ENCODE measurements at regions not wholly inside any gene's neighbourhood (a gene's known extent, or its start where the extent isn't known, plus 50 kb on each side); places are given as distances from the start of the nearest gene placed in this dataset.
A peak's percentile ranks its signal among the peaks of the same experiment; 100 is the strongest.

DNA sequence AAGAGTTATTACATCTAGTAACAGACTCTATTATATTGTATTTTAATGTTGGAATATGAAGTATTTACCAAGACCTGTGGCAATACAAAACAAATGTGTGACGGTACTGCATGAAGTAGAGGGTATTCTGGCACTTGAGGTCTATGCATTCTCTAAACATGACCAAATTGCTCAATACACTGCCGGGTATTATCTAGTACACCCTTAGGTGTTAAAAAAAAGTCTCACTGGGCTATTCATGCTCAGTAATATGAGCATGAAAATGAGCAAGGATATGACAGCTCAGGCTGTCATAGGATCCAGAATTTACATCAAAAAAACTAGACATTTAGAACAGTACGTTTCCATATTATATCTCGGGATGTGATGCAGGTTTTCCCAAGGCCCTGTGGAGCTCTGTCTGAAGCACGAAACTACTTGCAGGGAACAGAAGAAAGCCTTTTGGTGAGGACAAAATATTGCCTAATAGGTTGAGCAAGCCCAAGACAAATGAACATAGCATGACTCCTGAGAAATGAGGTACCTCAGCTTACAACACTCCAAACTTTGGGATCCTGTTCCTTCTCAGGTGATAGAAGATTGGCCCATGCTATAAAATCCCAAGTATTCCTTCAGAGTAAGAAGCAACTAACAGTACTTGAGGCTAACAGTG, 74.1 kb upstream of the MAOA start:
- DNase-seq (ENCODE audit: low spot score) = no peak

- no peak for DNase-seq (ENCODE audit: low spot score)
Measured at GRCh38 chrX:43582540-43582913, 73.6 kb upstream of the MAOA start.

GRCh38 chrX:43585922-43586321, 70.2 kb upstream of the MAOA start:
- no peak for DNase-seq (ENCODE audit: low spot score)

DNA sequence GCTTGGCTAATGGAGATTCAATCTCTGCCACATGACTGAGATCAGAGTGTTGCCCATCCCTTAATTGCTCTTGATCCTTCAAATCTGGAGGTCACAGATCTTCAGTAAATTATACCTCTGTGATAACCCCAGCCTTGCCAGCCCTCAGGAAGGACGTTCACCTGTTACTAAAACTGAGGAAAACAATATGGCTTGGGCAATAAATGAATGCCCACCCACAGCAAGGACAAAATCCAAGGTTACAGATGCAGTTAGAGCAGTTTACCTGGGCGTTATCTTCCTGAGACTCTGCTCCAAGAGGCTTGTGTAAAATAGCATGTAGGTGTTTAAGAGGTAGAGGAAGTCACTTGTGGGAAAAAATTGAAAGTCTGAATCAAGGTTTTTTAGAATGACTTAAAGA, 69.3 kb upstream of the MAOA start:
- no peak for DNase-seq (ENCODE audit: low spot score)

GRCh38 chrX:43589735-43590134, 66.4 kb upstream of the MAOA start:
- no peak for DNase-seq (ENCODE audit: low spot score)

DNA sequence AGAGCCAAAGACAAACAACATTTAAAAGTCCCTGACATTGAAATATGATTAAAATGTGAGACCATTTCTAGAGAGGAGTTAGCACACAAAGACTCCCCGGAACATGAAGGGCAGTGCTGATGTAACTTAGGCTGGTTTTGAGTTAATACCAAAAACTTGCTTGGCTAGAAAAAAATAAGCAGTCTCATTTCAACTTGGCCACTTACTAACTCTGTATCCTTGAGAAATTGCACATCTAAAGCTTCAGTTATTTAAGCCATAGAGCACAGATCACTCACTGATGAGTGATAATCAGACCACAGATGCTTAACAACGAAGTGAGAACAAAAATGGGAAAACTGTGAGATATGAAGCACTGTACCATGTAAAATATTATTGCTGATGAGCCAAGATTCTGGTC, 65.9 kb upstream of the MAOA start:
- DNase-seq (ENCODE audit: low spot score) = peak; percentile 7

DNA sequence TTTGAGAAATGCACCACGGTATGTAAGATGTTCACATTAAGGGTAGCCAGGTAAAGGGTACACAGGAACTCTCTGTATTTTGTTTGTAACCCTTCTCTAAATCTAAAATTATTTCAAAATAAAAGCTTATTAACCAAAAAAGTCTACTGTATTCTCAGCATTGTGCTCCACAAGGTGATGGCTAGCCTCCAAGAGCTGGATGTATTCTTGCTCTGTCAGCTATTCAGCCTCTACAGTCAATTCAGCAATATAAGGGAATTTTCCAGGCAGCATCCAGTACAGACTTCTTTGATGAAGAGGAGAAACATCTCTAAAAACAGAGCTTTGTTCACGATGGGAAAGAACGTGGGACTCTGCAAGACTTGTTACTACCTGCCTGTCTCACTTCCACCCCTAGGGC, 63.5 kb upstream of the MAOA start:
- DNase-seq (ENCODE audit: low spot score) = no peak

DNA sequence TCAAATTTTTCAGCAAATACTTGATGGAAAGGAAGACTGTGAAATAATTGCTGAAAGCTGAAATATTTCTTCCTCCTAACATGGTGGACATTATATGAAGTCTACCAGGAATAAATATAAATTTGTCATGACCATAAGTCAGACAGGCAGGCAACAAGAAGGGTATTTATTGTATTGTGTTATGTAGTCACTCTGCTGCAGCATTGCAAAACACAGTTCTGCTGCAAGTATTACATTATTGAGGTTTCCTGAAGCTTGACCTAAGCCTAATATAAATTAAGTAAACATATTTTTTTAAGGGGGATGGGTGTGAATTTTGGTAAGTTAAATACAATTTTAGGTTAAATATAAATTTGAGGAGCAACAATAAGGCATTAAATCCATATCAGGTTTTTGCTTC, 60.2 kb upstream of the MAOA start:
- no peak for DNase-seq (ENCODE audit: low spot score)

- DNase-seq (ENCODE audit: low spot score) = no peak
Measured at GRCh38 chrX:43604753-43605152, 51.3 kb upstream of the MAOA start.

DNA sequence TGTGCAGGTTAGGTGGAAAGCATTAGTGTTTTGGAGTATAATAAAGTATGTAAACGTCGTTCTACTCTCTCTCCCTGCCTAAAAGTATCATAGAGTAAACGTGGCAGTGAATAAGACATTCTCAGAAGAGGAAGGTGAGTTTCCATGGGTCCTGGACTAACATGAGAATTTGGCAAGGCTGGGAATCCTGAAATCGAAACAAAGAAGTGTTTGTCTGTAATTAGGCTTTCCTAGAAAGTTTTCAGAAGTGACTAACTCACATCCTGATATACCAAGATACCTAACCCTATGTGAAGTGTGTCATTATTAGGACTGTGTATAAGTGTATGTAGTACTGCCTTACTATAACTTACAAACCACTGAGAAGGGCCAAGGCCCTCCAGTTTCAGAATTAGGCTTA, 50.7 kb upstream of the MAOA start:
- no peak for DNase-seq (ENCODE audit: low spot score)
